SK-N-SH treated with all-trans-retinoic acid at 6 μM for 48 hours (cell line): ENCODE measurements at regions not wholly inside any gene's neighbourhood (a gene's known extent, or its start where the extent isn't known, plus 50 kb on each side); places are given as distances from the start of the nearest gene placed in this dataset.

ENCODE experiments used
- ATAC-seq: fragments of 200-7000 bp; cut with Tn5 transposase; 3 replicates; pipeline ENCODE4 v1.9.1; 2020; ENCODE audit warnings: mild to moderate bottlenecking, moderate library complexity
- ARNTL ChIP-seq: fragments of 450-650 bp; formaldehyde crosslinking; IDR thresholded peaks from 2 replicates; pipeline ENCODE4 v1.5.0; 2020; ENCODE audit warnings: low read depth, mild to moderate bottlenecking, moderate library complexity, borderline replicate concordance
- BACH2 ChIP-seq: fragments of 250-450 bp; sonication (Bioruptor Pico); IDR thresholded peaks from 2 replicates; pipeline ENCODE4 v1.9.0; 2021; ENCODE audit warnings: mild to moderate bottlenecking, borderline replicate concordance
- CSDC2 ChIP-seq: fragments of 250-450 bp; sonication (Bioruptor Pico); IDR thresholded peaks from 2 replicates; pipeline ENCODE4 v1.5.0; 2020; ENCODE audit warnings: mild to moderate bottlenecking, moderate library complexity
- ESRRG ChIP-seq: fragments of 250-450 bp; sonication (Bioruptor Pico); IDR thresholded peaks from 2 replicates; pipeline ENCODE4 v1.6.1; 2021; ENCODE audit warnings: mild to moderate bottlenecking
- GLIS3 ChIP-seq: fragments of 250-450 bp; sonication (Bioruptor Pico); IDR thresholded peaks from 2 replicates; pipeline ENCODE4 v1.5.0; 2020; ENCODE audit warnings: mild to moderate bottlenecking, moderate library complexity
- ISL1 ChIP-seq: fragments of 250-450 bp; sonication (Bioruptor Pico); IDR thresholded peaks from 2 replicates; pipeline ENCODE4 v2.1.2; 2022; ENCODE audit warnings: mild to moderate bottlenecking, moderate library complexity
- OSR1 ChIP-seq: fragments of 250-450 bp; sonication (Bioruptor Pico); IDR thresholded peaks from 2 replicates; pipeline ENCODE4 v1.8.0; 2022; ENCODE audit warnings: moderate library complexity, mild to moderate bottlenecking, inconsistent platforms
- RARB ChIP-seq: fragments of 250-450 bp; sonication (Bioruptor Pico); IDR thresholded peaks from 2 replicates; pipeline ENCODE4 v1.8.0; 2021; ENCODE audit warnings: mild to moderate bottlenecking, moderate library complexity
- SNAI2 ChIP-seq: fragments of 250-450 bp; sonication (Bioruptor Pico); IDR thresholded peaks from 2 replicates; pipeline ENCODE4 v1.5.0; 2020; ENCODE audit warnings: mild to moderate bottlenecking, moderate library complexity
- TCF4 ChIP-seq: fragments of 250-450 bp; sonication (Bioruptor Pico); IDR thresholded peaks from 2 replicates; pipeline ENCODE4 v1.8.0; 2021; ENCODE audit warnings: mild to moderate bottlenecking, moderate library complexity, borderline replicate concordance
- TOX ChIP-seq: fragments of 250-450 bp; sonication (Bioruptor Pico); IDR thresholded peaks from 2 replicates; pipeline ENCODE4 v1.8.0; 2021; ENCODE audit warnings: mild to moderate bottlenecking, moderate library complexity, borderline replicate concordance
- ZC3H10 ChIP-seq: fragments of 250-450 bp; sonication (Bioruptor Pico); IDR thresholded peaks from 2 replicates; pipeline ENCODE4 v1.5.1; 2021; ENCODE audit warnings: mild to moderate bottlenecking, moderate library complexity
- ZFP3 ChIP-seq: fragments of 250-450 bp; sonication (Bioruptor Pico); IDR thresholded peaks from 2 replicates; pipeline ENCODE4 v1.5.0; 2020; ENCODE audit warnings: mild to moderate bottlenecking, moderate library complexity
- ZFP30 ChIP-seq: fragments of 450-650 bp; formaldehyde crosslinking; IDR thresholded peaks from 2 replicates; pipeline ENCODE4 v1.5.0; 2022; ENCODE audit warnings: mild to moderate bottlenecking, moderate library complexity
- ZNF565 ChIP-seq: fragments of 450-650 bp; formaldehyde crosslinking; conservative IDR thresholded peaks from 2 replicates; pipeline ENCODE4 v1.5.0; 2020; ENCODE audit warnings: low read depth, mild to moderate bottlenecking, moderate library complexity
- ZNF70 ChIP-seq: fragments of 450-650 bp; formaldehyde crosslinking; IDR thresholded peaks from 2 replicates; pipeline ENCODE4 v1.5.0; 2020; ENCODE audit warnings: mild to moderate bottlenecking, moderate library complexity
- ZNF8 ChIP-seq: fragments of 450-650 bp; formaldehyde crosslinking; IDR thresholded peaks from 2 replicates; pipeline ENCODE4 v1.5.0; 2020; ENCODE audit warnings: mild to moderate bottlenecking, moderate library complexity
- TF ChIP-seq, protein P1 (sequence below): fragments of 250-450 bp; sonication (Bioruptor Pico); IDR thresholded peaks from 2 replicates; pipeline ENCODE4 v1.5.0; 2020; ENCODE audit warnings: mild to moderate bottlenecking, moderate library complexity
- TF ChIP-seq, protein P2 (sequence below): fragments of 250-450 bp; sonication (Bioruptor Pico); IDR thresholded peaks from 2 replicates; pipeline ENCODE4 v1.5.1; 2020; ENCODE audit warnings: low read depth, mild to moderate bottlenecking, moderate library complexity
- TF ChIP-seq, protein P3 (sequence below): fragments of 250-450 bp; sonication (Bioruptor Pico); IDR thresholded peaks from 2 replicates; pipeline ENCODE4 v1.8.0; 2020; ENCODE audit warnings: mild to moderate bottlenecking, moderate library complexity, borderline replicate concordance
- TF ChIP-seq, protein P4 (sequence below): fragments of 250-450 bp; sonication (Bioruptor Pico); IDR thresholded peaks from 2 replicates; pipeline ENCODE4 v1.8.0; 2021; ENCODE audit warnings: low read depth, mild to moderate bottlenecking, moderate library complexity, borderline replicate concordance
- TF ChIP-seq, protein P5 (sequence below): fragments of 250-450 bp; sonication (Bioruptor Pico); IDR thresholded peaks from 2 replicates; pipeline ENCODE4 v1.5.1; 2021; ENCODE audit warnings: mild to moderate bottlenecking, moderate library complexity

DNA sequence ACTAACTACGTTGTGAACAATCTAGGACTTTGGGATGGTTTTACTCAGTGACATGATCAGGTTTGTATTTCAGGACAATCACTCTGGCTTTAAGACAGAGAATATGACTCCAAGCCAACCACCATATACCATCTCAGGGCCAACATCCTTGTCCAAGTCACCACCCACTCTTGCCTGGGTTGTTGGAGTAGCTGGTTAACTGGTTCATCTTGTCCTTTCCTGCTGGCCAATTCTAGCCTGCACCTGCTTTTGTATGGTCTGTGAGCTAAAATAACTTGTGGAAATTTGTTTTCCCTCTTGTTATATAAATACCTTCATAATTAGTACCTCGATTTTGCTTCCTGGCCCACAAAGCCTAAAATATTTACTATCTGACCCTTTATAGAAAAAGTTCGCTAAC is 306.8 kb upstream of the STT3B start:
- no peak for ATAC-seq
- TF ChIP-seq ISL1 (CRISPR knock-in tag) (no peak), ESRRG (CRISPR knock-in tag) (no peak), ZNF565 (CRISPR knock-in tag) (no peak), TOX (no peak), ZNF70 (CRISPR knock-in tag) (no peak), RARB (CRISPR knock-in tag) (no peak)
- TF ChIP-seq, protein P1, sequence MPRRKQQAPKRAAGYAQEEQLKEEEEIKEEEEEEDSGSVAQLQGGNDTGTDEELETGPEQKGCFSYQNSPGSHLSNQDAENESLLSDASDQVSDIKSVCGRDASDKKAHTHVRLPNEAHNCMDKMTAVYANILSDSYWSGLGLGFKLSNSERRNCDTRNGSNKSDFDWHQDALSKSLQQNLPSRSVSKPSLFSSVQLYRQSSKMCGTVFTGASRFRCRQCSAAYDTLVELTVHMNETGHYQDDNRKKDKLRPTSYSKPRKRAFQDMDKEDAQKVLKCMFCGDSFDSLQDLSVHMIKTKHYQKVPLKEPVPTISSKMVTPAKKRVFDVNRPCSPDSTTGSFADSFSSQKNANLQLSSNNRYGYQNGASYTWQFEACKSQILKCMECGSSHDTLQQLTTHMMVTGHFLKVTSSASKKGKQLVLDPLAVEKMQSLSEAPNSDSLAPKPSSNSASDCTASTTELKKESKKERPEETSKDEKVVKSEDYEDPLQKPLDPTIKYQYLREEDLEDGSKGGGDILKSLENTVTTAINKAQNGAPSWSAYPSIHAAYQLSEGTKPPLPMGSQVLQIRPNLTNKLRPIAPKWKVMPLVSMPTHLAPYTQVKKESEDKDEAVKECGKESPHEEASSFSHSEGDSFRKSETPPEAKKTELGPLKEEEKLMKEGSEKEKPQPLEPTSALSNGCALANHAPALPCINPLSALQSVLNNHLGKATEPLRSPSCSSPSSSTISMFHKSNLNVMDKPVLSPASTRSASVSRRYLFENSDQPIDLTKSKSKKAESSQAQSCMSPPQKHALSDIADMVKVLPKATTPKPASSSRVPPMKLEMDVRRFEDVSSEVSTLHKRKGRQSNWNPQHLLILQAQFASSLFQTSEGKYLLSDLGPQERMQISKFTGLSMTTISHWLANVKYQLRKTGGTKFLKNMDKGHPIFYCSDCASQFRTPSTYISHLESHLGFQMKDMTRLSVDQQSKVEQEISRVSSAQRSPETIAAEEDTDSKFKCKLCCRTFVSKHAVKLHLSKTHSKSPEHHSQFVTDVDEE (CRISPR knock-in tag): no peak
- TF ChIP-seq, all 23 proteins: peak for 0

DNA sequence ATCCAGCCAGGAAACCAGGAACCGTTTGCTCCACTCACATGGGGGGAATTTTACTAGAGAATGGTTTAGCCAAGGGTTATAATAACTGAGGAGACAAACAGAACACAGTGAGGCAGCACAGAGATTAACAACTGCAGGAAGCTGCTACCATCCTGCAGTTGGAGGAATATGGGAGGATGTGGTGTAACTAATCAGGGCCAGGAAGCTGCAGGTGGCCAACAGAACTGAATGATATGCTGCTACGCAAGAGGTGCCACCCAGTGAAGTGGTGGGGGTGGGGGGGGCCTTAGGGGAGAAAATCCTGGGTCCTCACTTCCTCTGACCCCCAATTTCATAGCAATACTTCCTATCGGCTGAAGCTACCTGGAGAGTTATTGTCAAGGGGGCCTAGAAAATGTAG is 306.4 kb upstream of the STT3B start:
- no peak for ATAC-seq
- TF ChIP-seq ZNF565 (CRISPR knock-in tag) (no peak), ZFP30 (CRISPR knock-in tag) (no peak), ESRRG (CRISPR knock-in tag) (no peak), ZNF70 (CRISPR knock-in tag) (no peak), SNAI2 (no peak), OSR1 (CRISPR knock-in tag) (no peak), TOX (no peak), ARNTL (CRISPR knock-in tag) (no peak), CSDC2 (CRISPR knock-in tag) (no peak), BACH2 (CRISPR knock-in tag) (no peak), RARB (CRISPR knock-in tag) (no peak)
- TF ChIP-seq, protein P2, sequence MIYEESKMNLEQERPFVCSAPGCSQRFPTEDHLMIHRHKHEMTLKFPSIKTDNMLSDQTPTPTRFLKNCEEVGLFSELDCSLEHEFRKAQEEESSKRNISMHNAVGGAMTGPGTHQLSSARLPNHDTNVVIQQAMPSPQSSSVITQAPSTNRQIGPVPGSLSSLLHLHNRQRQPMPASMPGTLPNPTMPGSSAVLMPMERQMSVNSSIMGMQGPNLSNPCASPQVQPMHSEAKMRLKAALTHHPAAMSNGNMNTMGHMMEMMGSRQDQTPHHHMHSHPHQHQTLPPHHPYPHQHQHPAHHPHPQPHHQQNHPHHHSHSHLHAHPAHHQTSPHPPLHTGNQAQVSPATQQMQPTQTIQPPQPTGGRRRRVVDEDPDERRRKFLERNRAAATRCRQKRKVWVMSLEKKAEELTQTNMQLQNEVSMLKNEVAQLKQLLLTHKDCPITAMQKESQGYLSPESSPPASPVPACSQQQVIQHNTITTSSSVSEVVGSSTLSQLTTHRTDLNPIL (CRISPR knock-in tag): no peak
- TF ChIP-seq, protein P3, sequence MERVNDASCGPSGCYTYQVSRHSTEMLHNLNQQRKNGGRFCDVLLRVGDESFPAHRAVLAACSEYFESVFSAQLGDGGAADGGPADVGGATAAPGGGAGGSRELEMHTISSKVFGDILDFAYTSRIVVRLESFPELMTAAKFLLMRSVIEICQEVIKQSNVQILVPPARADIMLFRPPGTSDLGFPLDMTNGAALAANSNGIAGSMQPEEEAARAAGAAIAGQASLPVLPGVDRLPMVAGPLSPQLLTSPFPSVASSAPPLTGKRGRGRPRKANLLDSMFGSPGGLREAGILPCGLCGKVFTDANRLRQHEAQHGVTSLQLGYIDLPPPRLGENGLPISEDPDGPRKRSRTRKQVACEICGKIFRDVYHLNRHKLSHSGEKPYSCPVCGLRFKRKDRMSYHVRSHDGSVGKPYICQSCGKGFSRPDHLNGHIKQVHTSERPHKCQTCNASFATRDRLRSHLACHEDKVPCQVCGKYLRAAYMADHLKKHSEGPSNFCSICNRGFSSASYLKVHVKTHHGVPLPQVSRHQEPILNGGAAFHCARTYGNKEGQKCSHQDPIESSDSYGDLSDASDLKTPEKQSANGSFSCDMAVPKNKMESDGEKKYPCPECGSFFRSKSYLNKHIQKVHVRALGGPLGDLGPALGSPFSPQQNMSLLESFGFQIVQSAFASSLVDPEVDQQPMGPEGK: no peak

DNA sequence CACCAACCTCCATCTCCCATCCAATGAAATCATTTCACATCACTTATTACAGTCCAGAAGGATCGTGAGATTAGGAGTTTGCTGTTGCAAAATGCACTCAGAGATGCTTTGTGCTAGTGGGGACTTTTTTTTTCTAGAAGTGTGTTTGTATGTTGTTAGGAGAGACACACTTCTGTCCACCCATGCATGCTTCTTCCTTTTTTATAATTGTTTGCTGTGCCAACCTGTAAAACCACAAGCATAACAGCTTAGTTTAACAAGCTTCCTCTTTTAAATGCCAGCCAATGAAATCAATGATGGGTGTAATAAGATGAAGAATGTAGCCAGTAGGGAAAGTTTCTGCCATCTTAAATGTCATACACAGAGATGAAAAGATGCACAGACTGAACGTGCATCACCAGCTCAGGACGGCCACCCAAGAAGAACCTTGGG is 305.6 kb upstream of the STT3B start:
- no peak for ATAC-seq
- TF ChIP-seq ZNF8 (CRISPR knock-in tag): no peak
- no peak for TF ChIP-seq ESRRG (CRISPR knock-in tag)
- TF ChIP-seq OSR1 (CRISPR knock-in tag): no peak
- no peak for TF ChIP-seq BACH2 (CRISPR knock-in tag)
- no peak for TF ChIP-seq GLIS3 (CRISPR knock-in tag)
- TF ChIP-seq ISL1 (CRISPR knock-in tag): no peak
- no peak for TF ChIP-seq TOX
- no peak for TF ChIP-seq TCF4 (CRISPR knock-in tag)
- no peak for TF ChIP-seq ZFP30 (CRISPR knock-in tag)
- TF ChIP-seq ZFP3: no peak
- no peak for TF ChIP-seq RARB (CRISPR knock-in tag)
- TF ChIP-seq, protein P4, sequence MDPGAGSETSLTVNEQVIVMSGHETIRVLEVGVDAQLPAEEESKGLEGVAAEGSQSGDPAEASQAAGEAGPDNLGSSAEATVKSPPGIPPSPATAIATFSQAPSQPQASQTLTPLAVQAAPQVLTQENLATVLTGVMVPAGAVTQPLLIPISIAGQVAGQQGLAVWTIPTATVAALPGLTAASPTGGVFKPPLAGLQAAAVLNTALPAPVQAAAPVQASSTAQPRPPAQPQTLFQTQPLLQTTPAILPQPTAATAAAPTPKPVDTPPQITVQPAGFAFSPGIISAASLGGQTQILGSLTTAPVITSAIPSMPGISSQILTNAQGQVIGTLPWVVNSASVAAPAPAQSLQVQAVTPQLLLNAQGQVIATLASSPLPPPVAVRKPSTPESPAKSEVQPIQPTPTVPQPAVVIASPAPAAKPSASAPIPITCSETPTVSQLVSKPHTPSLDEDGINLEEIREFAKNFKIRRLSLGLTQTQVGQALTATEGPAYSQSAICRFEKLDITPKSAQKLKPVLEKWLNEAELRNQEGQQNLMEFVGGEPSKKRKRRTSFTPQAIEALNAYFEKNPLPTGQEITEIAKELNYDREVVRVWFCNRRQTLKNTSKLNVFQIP: no peak

DNA sequence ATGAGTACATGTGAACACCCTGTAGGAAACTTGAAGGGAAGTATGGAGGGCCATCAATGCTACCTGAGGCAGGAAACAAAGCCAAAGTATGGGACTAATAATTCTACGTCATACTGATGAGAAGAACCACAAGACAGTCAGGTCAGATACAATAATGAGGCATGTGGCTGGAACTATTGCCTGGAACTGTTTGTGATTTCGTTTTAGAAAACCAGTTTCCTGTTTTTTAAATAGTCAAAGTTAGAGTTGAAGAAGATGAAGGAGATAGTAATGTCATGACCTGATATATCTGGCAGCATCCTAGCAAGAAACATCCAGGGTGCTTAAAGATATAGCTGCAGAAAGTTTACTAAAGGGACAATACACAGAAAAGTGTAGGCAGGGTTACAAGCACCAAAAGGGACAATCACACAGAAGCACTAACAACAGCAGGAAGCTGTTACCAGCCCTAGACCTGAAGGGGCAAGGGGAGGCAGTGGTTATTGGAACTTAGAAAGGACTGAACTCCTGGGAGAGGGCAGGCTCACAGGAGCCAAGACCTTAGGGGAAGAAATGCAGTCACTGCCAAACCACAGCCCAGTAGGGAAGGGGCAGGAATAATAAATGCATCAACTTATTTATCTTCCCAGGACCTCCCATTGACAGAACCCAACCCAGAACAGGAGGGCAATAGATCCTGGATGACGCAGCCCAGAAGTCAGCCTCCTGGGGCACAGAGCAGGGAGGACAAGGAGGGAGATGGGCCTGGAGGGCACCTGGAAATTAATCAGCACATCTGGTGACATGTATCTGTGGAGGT is 302.1 kb upstream of the STT3B start:
- no peak for ATAC-seq
- TF ChIP-seq TCF4 (CRISPR knock-in tag): no peak
- TF ChIP-seq ZNF70 (CRISPR knock-in tag): no peak
- TF ChIP-seq, protein P5, sequence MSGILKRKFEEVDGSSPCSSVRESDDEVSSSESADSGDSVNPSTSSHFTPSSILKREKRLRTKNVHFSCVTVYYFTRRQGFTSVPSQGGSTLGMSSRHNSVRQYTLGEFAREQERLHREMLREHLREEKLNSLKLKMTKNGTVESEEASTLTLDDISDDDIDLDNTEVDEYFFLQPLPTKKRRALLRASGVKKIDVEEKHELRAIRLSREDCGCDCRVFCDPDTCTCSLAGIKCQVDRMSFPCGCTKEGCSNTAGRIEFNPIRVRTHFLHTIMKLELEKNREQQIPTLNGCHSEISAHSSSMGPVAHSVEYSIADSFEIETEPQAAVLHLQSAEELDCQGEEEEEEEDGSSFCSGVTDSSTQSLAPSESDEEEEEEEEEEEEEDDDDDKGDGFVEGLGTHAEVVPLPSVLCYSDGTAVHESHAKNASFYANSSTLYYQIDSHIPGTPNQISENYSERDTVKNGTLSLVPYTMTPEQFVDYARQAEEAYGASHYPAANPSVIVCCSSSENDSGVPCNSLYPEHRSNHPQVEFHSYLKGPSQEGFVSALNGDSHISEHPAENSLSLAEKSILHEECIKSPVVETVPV (CRISPR knock-in tag): no peak
- TF ChIP-seq ZC3H10 (CRISPR knock-in tag): no peak
- TF ChIP-seq, protein P1 (CRISPR knock-in tag): no peak
